ENCODE measurements at regions not wholly inside any gene's neighbourhood (a gene's known extent, or its start where the extent isn't known, plus 50 kb on each side); places are given as distances from the start of the nearest gene placed in this dataset.

GRCh38 chr2:240298117-240298790 lies 137.2 kb upstream of the GPC1 start:
- no peak overlapping the region for H3K27ac ChIP-seq
- TF ChIP-seq CTCF (IDR thresholded peaks at IDR 0.05), result no peak
- TF ChIP-seq ZFX (IDR thresholded peaks at IDR 0.05; ENCODE audit: borderline replicate concordance), result no peak

GRCh38 chr2:240298803-240299709 lies 136.4 kb upstream of the GPC1 start:
- H3K27ac ChIP-seq, result no peak overlapping the region
- TF ChIP-seq CTCF (IDR thresholded peaks at IDR 0.05) (no peak), ZFX (IDR thresholded peaks at IDR 0.05; ENCODE audit: borderline replicate concordance) (no peak)

- TF ChIP-seq CTCF (IDR thresholded peaks at IDR 0.05) (no peak), ZFX (IDR thresholded peaks at IDR 0.05; ENCODE audit: borderline replicate concordance) (no peak)
- no peak overlapping the region for H3K27ac ChIP-seq
Measured at GRCh38 chr2:240299710-240300068, 135.8 kb upstream of the GPC1 start.

GRCh38 chr2:240300261-240300821 lies 135.1 kb upstream of the GPC1 start:
- H3K27ac ChIP-seq, result no peak overlapping the region
- TF ChIP-seq ZFX (IDR thresholded peaks at IDR 0.05; ENCODE audit: borderline replicate concordance), result no peak
- TF ChIP-seq CTCF (IDR thresholded peaks at IDR 0.05), result no peak

- TF ChIP-seq CTCF (IDR thresholded peaks at IDR 0.05) (no peak), ZFX (IDR thresholded peaks at IDR 0.05; ENCODE audit: borderline replicate concordance) (no peak)
- no peak overlapping the region for H3K27ac ChIP-seq
Measured at GRCh38 chr2:240300840-240301239, 134.6 kb upstream of the GPC1 start.

- no peak for TF ChIP-seq CTCF (IDR thresholded peaks at IDR 0.05)
- no peak for TF ChIP-seq ZFX (IDR thresholded peaks at IDR 0.05; ENCODE audit: borderline replicate concordance)
- H3K27ac ChIP-seq, result no peak overlapping the region
Measured at GRCh38 chr2:240301256-240301795, 134.1 kb upstream of the GPC1 start.

Data from 22Rv1 (cell line).